MG63 (cell line): ENCODE measurements at regions not wholly inside any gene's neighbourhood (a gene's known extent, or its start where the extent isn't known, plus 50 kb on each side); places are given as distances from the start of the nearest gene placed in this dataset.
A peak's percentile ranks its signal among the peaks of the same experiment; 100 is the strongest.

Source experiments
- DNase-seq: peaks from one replicate; pipeline ENCODE4 v3.0.0-alpha.2; 2020
- H3K27me3 ChIP-seq: fragments of 250-450 bp; sonication (Bioruptor Pico); 2 replicates; pipeline ENCODE4 v1.5.1; 2020; ENCODE audit warnings: mild to moderate bottlenecking, moderate library complexity
- H3K36me3 ChIP-seq: fragments of 250-450 bp; sonication (Bioruptor Pico); 2 replicates; pipeline ENCODE4 v1.5.1; 2020; ENCODE audit warnings: mild to moderate bottlenecking, moderate library complexity
- H3K4me3 ChIP-seq: fragments of 250-450 bp; sonication (Bioruptor Pico); 2 replicates; pipeline ENCODE4 v1.5.1; 2020; ENCODE audit warnings: mild to moderate bottlenecking, moderate library complexity
- H3K9me3 ChIP-seq: fragments of 250-450 bp; sonication (Bioruptor Pico); 2 replicates; pipeline ENCODE4 v1.5.1; 2020; ENCODE audit warnings: mild to moderate bottlenecking, moderate library complexity

GRCh38 chr16:79472426-79472825, 128.1 kb downstream of the MAF start:
- H3K27me3 ChIP-seq, result no peaks in the 10 kb centered on the region
- no peaks in the 10 kb centered on the region for H3K9me3 ChIP-seq
- H3K36me3 ChIP-seq, result no peaks in the 10 kb centered on the region
- DNase-seq, result no peak
- no peak overlapping the region for H3K4me3 ChIP-seq

GRCh38 chr16:79469999-79470398, 130.5 kb downstream of the MAF start:
- no peaks in the 10 kb centered on the region for H3K27me3 ChIP-seq
- no peak for DNase-seq
- H3K9me3 ChIP-seq, result no peaks in the 10 kb centered on the region
- no peaks in the 10 kb centered on the region for H3K36me3 ChIP-seq
- no peak overlapping the region for H3K4me3 ChIP-seq

- no peaks in the 10 kb centered on the region for H3K36me3 ChIP-seq
- H3K27me3 ChIP-seq, result no peaks in the 10 kb centered on the region
- DNase-seq, result no peak
- H3K4me3 ChIP-seq, result no peak overlapping the region
- H3K9me3 ChIP-seq, result no peaks in the 10 kb centered on the region
These were observed 131.9 kb downstream of the MAF start for GRCh38 chr16:79468631-79469030.

- H3K4me3 ChIP-seq, result no peak overlapping the region
- H3K36me3 ChIP-seq, result no peaks in the 10 kb centered on the region
- no peaks in the 10 kb centered on the region for H3K9me3 ChIP-seq
- DNase-seq, result no peak
- H3K27me3 ChIP-seq, result no peaks in the 10 kb centered on the region
These were observed 132.4 kb downstream of the MAF start for GRCh38 chr16:79468121-79468552.

- Histone ChIP-seq H3K9me3 (no peaks in the 10 kb centered on the region), H3K27me3 (no peaks in the 10 kb centered on the region), H3K4me3 (no peak overlapping the region), H3K36me3 (no peaks in the 10 kb centered on the region)
- DNase-seq, result no peak
These were observed 134.4 kb downstream of the MAF start for GRCh38 chr16:79466111-79466510.

- DNase-seq, result no peak
- Histone ChIP-seq H3K27me3 (no peaks in the 10 kb centered on the region), H3K36me3 (no peaks in the 10 kb centered on the region), H3K4me3 (no peak overlapping the region), H3K9me3 (no peaks in the 10 kb centered on the region)
These were observed 136.7 kb downstream of the MAF start for GRCh38 chr16:79463841-79464240.

GRCh38 chr16:79456036-79456435, 144.5 kb downstream of the MAF start:
- no peaks in the 10 kb centered on the region for H3K9me3 ChIP-seq
- H3K4me3 ChIP-seq, result no peak overlapping the region
- no peaks in the 10 kb centered on the region for H3K36me3 ChIP-seq
- no peak for DNase-seq
- H3K27me3 ChIP-seq, result no peaks in the 10 kb centered on the region

GRCh38 chr16:79452671-79453070, 147.9 kb downstream of the MAF start:
- Histone ChIP-seq H3K36me3 (no peaks in the 10 kb centered on the region), H3K4me3 (no peak overlapping the region), H3K27me3 (no peaks in the 10 kb centered on the region), H3K9me3 (no peaks in the 10 kb centered on the region)
- DNase-seq, result no peak

- no peaks in the 10 kb centered on the region for H3K36me3 ChIP-seq
- H3K9me3 ChIP-seq, result no peaks in the 10 kb centered on the region
- H3K4me3 ChIP-seq, result no peak overlapping the region
- DNase-seq, result no peak
- no peaks in the 10 kb centered on the region for H3K27me3 ChIP-seq
These were observed 149.2 kb downstream of the MAF start for GRCh38 chr16:79451196-79451816.

GRCh38 chr16:79449900-79450299, 150.6 kb downstream of the MAF start:
- H3K9me3 ChIP-seq, result no peaks in the 10 kb centered on the region
- H3K4me3 ChIP-seq, result no peak overlapping the region
- H3K36me3 ChIP-seq, result no peaks in the 10 kb centered on the region
- no peak for DNase-seq
- no peaks in the 10 kb centered on the region for H3K27me3 ChIP-seq

- DNase-seq, result no peak
- Histone ChIP-seq H3K27me3 (no peaks in the 10 kb centered on the region), H3K36me3 (no peaks in the 10 kb centered on the region), H3K4me3 (no peak overlapping the region), H3K9me3 (no peaks in the 10 kb centered on the region)
These were observed 151.3 kb downstream of the MAF start for GRCh38 chr16:79449067-79449769.

- Histone ChIP-seq H3K27me3 (no peaks in the 10 kb centered on the region), H3K36me3 (no peaks in the 10 kb centered on the region), H3K4me3 (no peak overlapping the region), H3K9me3 (no peaks in the 10 kb centered on the region)
- DNase-seq, result no peak
These were observed 156.0 kb downstream of the MAF start for GRCh38 chr16:79444572-79444971.

GRCh38 chr16:79439901-79440300, 160.6 kb downstream of the MAF start:
- no peak overlapping the region for H3K4me3 ChIP-seq
- no peaks in the 10 kb centered on the region for H3K36me3 ChIP-seq
- no peak for DNase-seq
- no peaks in the 10 kb centered on the region for H3K27me3 ChIP-seq
- no peaks in the 10 kb centered on the region for H3K9me3 ChIP-seq

- Histone ChIP-seq H3K4me3 (no peak overlapping the region), H3K27me3 (no peaks in the 10 kb centered on the region), H3K9me3 (no peaks in the 10 kb centered on the region), H3K36me3 (no peaks in the 10 kb centered on the region)
- DNase-seq, result peak; percentile 3
These were observed 162.5 kb downstream of the MAF start for GRCh38 chr16:79437764-79438751.

GRCh38 chr16:79436885-79437284, 163.7 kb downstream of the MAF start:
- DNase-seq, result no peak
- no peaks in the 10 kb centered on the region for H3K9me3 ChIP-seq
- no peak overlapping the region for H3K4me3 ChIP-seq
- H3K27me3 ChIP-seq, result no peaks in the 10 kb centered on the region
- no peaks in the 10 kb centered on the region for H3K36me3 ChIP-seq

GRCh38 chr16:79434771-79435170, 165.8 kb downstream of the MAF start:
- no peak for DNase-seq

GRCh38 chr16:79434092-79434491, 166.4 kb downstream of the MAF start:
- Histone ChIP-seq H3K9me3 (no peaks in the 10 kb centered on the region), H3K4me3 (no peak overlapping the region), H3K27me3 (no peaks in the 10 kb centered on the region), H3K36me3 (no peaks in the 10 kb centered on the region)
- no peak for DNase-seq

More at GRCh38 chr16:79434771-79435170, 165.8 kb downstream of the MAF start:
- Histone ChIP-seq H3K4me3 (no peak overlapping the region), H3K27me3 (no peaks in the 10 kb centered on the region), H3K9me3 (no peaks in the 10 kb centered on the region), H3K36me3 (no peaks in the 10 kb centered on the region)
